ENCODE measurements at regions not wholly inside any gene's neighbourhood (a gene's known extent, or its start where the extent isn't known, plus 50 kb on each side); places are given as distances from the start of the nearest gene placed in this dataset.
"Not testable (repeated sequence)": the region's sequence is repeated elsewhere in the genome, so short reads cannot be mapped to it uniquely, and the experiment has no call there.

DNA sequence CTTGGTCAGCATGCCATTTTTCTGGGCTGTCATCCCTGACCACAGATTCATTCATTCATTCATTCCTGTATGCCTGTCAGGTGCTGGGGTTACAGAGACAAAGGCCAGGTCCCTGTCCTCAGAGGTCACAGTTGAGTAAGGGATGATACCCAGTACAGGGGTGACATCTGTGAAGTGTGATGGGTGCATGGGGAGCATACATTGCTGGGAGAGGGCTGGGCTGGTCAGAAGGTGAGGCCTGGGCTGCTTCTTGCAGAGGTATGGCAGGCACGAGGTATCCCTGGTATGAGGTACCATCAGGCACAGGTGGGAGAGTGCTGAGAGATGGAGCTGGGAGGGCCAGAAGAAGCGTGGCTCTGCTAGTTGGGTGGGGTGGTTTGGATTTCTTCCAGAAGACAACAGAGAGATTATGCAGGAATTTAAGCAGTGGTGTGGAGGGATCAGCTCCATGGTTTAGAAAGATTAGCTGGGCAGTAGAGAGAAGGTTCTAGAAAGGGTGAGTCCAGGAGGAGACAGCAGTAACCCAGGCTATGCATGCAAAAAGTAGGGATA lies 181.9 kb upstream of the HAAO start:
- no peak overlapping the region for H3K27ac ChIP-seq
- peaks cover 0 to 3% of the 10 kb centered on the region in 2 donors for H3K27me3 ChIP-seq
- no peak overlapping the region for H3K4me3 ChIP-seq
- ATAC-seq (no peak), DNase-seq (no peak)
- H3K9me3 ChIP-seq = no peaks in the 10 kb centered on the region
- H3K36me3 ChIP-seq = no peaks in the 10 kb centered on the region
- peaks cover 4 to 29% of the 10 kb centered on the region in 2 donors for H3K4me1 ChIP-seq
- no peak for TF ChIP-seq CTCF (IDR thresholded peaks at IDR 0.05)
- intact Hi-C loops (cut with DNase I) = no loop called here

DNA sequence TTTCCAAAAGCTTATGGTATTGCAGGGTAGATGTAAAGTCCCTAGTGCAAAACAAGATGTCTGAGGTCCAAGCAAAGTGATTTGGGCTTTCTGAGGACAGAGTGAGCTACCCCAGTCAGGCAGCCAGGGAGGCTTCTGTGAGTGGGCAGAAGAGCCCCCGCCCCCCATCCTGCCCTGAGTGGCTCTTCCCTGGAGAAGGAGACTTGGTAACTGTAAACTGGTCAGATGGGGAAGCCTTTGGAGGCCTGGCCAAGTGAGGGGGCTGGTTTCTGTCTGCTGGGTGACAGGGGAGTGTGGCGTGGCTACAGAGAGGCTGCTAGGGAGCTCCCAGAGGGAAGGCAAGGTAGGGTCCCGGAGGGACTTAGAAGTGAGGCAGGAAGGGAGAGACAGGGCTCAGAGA lies 181.3 kb upstream of the HAAO start:
- no peak for TF ChIP-seq CTCF (IDR thresholded peaks at IDR 0.05)
- H3K4me1 ChIP-seq = peaks cover 4 to 31% of the 10 kb centered on the region in 2 donors
- H3K4me3 ChIP-seq = no peak overlapping the region
- ATAC-seq (no peak), DNase-seq (no peak)
- intact Hi-C loops (cut with DNase I) = no loop called here
- peaks cover 0 to 3% of the 10 kb centered on the region in 2 donors for H3K27me3 ChIP-seq
- no peaks in the 10 kb centered on the region for H3K9me3 ChIP-seq
- H3K27ac ChIP-seq = no peak overlapping the region
- H3K36me3 ChIP-seq = no peaks in the 10 kb centered on the region

- H3K4me3 ChIP-seq; H3K36me3 ChIP-seq; H3K9me3 ChIP-seq; intact Hi-C loops (cut with DNase I); DNase-seq; ATAC-seq; H3K27me3 ChIP-seq; H3K27ac ChIP-seq: not testable (repeated sequence)
- peaks cover 4 to 38% of the 10 kb centered on the region in 2 donors for H3K4me1 ChIP-seq
These were observed 180.6 kb upstream of the HAAO start for GRCh38 chr2:42972933-42973516.

- DNase-seq = no peak
- H3K4me1 ChIP-seq = peaks cover 4 to 46% of the 10 kb centered on the region in 2 donors
- no peak for ATAC-seq
- no peak overlapping the region for H3K4me3 ChIP-seq
- intact Hi-C loops (cut with DNase I) = no loop called here
- H3K36me3 ChIP-seq = no peaks in the 10 kb centered on the region
- no peaks in the 10 kb centered on the region for H3K9me3 ChIP-seq
- H3K27ac ChIP-seq = no peak overlapping the region
- TF ChIP-seq CTCF (IDR thresholded peaks at IDR 0.05) = no peak
- H3K27me3 ChIP-seq = peaks cover 0 to 3% of the 10 kb centered on the region in 2 donors
These were observed 179.8 kb upstream of the HAAO start for GRCh38 chr2:42971947-42972736.

GRCh38 chr2:42971381-42971780 lies 179.0 kb upstream of the HAAO start:
- ATAC-seq (no peak), DNase-seq (no peak)
- no peaks in the 10 kb centered on the region for H3K36me3 ChIP-seq
- no peaks in the 10 kb centered on the region for H3K9me3 ChIP-seq
- H3K4me1 ChIP-seq = peaks cover 4 to 41% of the 10 kb centered on the region in 2 donors
- no peak for TF ChIP-seq CTCF (IDR thresholded peaks at IDR 0.05)
- no peak overlapping the region for H3K4me3 ChIP-seq
- peaks cover 0 to 3% of the 10 kb centered on the region in 2 donors for H3K27me3 ChIP-seq
- intact Hi-C loops (cut with DNase I) = no loop called here
- H3K27ac ChIP-seq = no peak overlapping the region
